GM19463 (cell line): ENCODE measurements at regions not wholly inside any gene's neighbourhood (a gene's known extent, or its start where the extent isn't known, plus 50 kb on each side); places are given as distances from the start of the nearest gene placed in this dataset.
"Not testable (repeated sequence)": the region's sequence is repeated elsewhere in the genome, so short reads cannot be mapped to it uniquely, and the experiment has no call there.

ENCODE experiments used
- ATAC-seq: cut with Tn5 transposase; IDR thresholded peaks from one replicate; pipeline ENCODE4 v1.9.1; 2021; ENCODE audit warnings: mild to moderate bottlenecking, moderate library complexity; ENCODE audit not compliant: unreplicated experiment

GRCh38 chr6:119535332-119535731, 185.8 kb upstream of the MAN1A1 start:
- ATAC-seq: peak; percentile 55

GRCh38 chr6:119533603-119534279, 184.2 kb upstream of the MAN1A1 start:
- ATAC-seq: peak; percentile 62

GRCh38 chr6:119527231-119527578, 177.6 kb upstream of the MAN1A1 start:
- no peak for ATAC-seq

GRCh38 chr6:119526561-119527230, 177.1 kb upstream of the MAN1A1 start:
- no peak for ATAC-seq

GRCh38 chr6:119524410-119524809, 174.8 kb upstream of the MAN1A1 start:
- ATAC-seq: no peak

- no peak for ATAC-seq
Observed at GRCh38 chr6:119523556-119523955, 174.0 kb upstream of the MAN1A1 start.

- no peak for ATAC-seq
Observed at GRCh38 chr6:119521251-119521650, 171.7 kb upstream of the MAN1A1 start.

- no peak for ATAC-seq
Observed at GRCh38 chr6:119517428-119517827, 167.9 kb upstream of the MAN1A1 start.

GRCh38 chr6:119514345-119514744, 164.8 kb upstream of the MAN1A1 start:
- no peak for ATAC-seq

GRCh38 chr6:119511024-119511423, 161.5 kb upstream of the MAN1A1 start:
- ATAC-seq: no peak

- no peak for ATAC-seq
Observed at GRCh38 chr6:119510246-119510645, 160.7 kb upstream of the MAN1A1 start.

- ATAC-seq: no peak
Observed at GRCh38 chr6:119506631-119507174, 157.1 kb upstream of the MAN1A1 start.

- ATAC-seq: peak; percentile 91
Observed at GRCh38 chr6:119501798-119502483, 152.4 kb upstream of the MAN1A1 start.

- ATAC-seq: no peak
Observed at GRCh38 chr6:119499797-119500196, 150.2 kb upstream of the MAN1A1 start.

GRCh38 chr6:119497988-119498727, 148.6 kb upstream of the MAN1A1 start:
- ATAC-seq: no peak

- no peak for ATAC-seq
Observed at GRCh38 chr6:119495230-119495683, 145.7 kb upstream of the MAN1A1 start.

GRCh38 chr6:119493980-119494379, 144.4 kb upstream of the MAN1A1 start:
- no peak for ATAC-seq

- not testable (repeated sequence) for ATAC-seq
Observed at GRCh38 chr6:119491112-119491511, 141.6 kb upstream of the MAN1A1 start.

- not testable (repeated sequence) for ATAC-seq
Observed at GRCh38 chr6:119490050-119490449, 140.5 kb upstream of the MAN1A1 start.

- ATAC-seq: no peak
Observed at GRCh38 chr6:119484598-119484997, 135.0 kb upstream of the MAN1A1 start.

GRCh38 chr6:119483908-119484307, 134.3 kb upstream of the MAN1A1 start:
- no peak for ATAC-seq
